Suppressor macrophage treated with lipopolysaccharide for 4 hours (primary cell): ENCODE measurements at regions not wholly inside any gene's neighbourhood (a gene's known extent, or its start where the extent isn't known, plus 50 kb on each side); places are given as distances from the start of the nearest gene placed in this dataset.
"Not testable (repeated sequence)": the region's sequence is repeated elsewhere in the genome, so short reads cannot be mapped to it uniquely, and the experiment has no call there.

Source experiments
- DNase-seq: peaks from one replicate; pipeline ENCODE4 v3.0.0-alpha.2; 2020

- DNase-seq: not testable (repeated sequence)
Measured at GRCh38 chr1:120941066-120941465, 51.5 kb downstream of the PPIAL4A start.

DNA sequence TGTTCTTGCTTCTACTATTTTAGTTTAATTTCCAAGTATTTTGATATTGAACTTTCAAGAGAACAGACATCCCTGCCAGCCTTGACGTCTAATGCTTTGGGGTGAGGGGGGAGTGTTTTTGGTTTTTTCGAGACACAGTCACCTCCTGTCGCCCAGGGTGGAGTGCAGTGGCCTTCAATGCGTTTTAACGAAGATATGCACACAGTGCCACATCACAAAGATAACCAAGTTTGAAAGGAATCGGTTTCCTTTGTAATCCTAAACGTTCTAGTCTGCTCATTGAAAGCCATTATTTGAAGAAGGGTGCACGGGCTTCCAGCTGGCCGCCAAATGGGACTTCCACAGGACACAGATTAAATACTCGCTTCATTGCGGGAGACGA, 52.3 kb downstream of the PPIAL4A start:
- not testable (repeated sequence) for DNase-seq

DNA sequence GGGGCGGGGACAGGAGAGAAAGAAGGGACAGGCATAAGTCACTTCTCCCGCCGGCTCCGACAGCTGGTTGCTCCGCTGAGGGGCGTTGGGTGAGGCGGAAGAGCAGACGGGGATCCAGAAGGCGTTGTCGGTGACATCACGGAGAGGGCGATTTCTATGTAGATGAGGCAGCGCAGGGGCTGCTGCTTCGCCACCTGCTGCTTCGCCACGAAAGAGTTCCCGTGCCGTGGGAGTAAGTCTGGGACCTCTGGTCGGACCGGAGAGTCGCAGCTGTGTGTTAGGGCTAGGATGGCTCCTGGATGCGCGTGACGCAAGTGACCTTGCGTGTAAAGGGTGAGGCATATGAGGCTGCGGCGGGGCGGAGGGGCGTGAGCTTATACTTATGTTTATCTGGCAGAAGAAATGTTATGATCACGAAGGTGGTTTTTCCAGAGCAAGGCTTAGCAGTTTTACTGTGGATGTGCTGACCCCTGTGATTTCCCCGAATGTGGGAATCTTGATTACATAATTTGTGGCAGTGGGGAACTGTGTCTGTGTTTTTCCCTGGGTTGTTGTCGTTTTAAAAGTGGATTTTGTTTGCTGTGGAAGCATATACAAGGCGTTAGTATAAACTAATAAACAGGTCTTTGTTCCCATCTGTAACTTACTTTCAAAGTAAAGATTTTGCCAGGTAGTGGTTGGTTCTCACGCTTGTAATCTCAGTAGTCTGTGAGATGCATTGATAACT, 52.8 kb downstream of the PPIAL4A start:
- peak; percentile 82 for DNase-seq

DNA sequence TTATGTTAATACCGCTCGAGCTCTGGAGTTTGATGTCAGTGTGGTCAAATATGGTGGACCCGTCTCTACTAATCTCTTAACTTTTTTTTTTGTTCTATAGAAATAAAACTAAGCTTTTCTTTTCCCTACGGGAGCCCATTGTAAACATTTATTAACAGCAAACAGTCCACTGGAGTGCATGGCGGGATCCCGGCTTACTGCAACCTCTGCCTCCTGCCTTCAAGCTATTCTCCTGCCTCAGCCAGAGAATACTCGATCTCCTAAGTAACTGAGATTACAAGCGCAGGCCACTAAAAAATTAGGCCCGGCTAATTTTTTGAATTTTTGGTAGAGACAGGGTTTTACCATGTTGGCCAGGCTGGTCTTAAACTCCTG, 53.4 kb downstream of the PPIAL4A start:
- not testable (repeated sequence) for DNase-seq

DNA sequence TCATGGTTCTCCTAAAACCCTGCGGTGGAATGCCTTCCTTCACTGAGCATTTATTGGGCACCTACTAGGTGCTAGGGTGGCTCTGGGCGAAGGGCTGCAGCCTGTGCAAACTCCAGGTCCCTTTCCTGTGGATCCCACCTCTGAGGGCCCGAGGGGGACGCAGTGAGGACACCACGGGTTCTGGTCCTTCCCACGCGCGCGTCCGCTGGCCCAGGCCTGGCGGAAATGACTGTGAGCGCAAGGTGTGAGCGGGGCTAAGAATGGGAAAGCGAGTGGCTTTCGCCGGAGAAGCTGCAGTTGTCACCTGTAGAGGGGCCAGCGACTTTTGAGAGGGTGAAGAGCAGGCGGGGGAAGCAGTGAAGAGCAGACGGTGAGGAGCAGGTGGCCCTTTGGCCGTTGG, 55.1 kb downstream of the PPIAL4A start:
- DNase-seq: not testable (repeated sequence)

- not testable (repeated sequence) for DNase-seq
Measured at GRCh38 chr1:120945122-120945521, 55.6 kb downstream of the PPIAL4A start.

DNA sequence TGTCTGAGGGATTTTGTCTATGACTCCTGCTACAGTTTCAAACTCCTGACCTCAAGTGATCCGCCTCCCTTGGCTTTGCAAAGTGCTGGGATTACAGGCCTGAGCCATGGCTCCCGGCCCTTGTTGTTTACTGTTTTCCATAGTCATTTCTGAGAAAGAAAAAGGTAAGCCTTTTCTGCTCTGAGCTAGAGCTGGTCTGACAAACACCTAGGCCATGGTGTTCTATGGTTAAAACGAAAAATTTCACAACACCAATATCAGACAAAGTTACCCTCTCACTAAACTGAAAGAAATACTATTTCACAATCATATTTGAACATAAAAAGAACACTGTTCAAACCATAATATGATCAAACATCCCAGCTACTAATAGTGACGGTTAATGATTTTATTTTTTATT, 57.5 kb downstream of the PPIAL4A start:
- not testable (repeated sequence) for DNase-seq

DNA sequence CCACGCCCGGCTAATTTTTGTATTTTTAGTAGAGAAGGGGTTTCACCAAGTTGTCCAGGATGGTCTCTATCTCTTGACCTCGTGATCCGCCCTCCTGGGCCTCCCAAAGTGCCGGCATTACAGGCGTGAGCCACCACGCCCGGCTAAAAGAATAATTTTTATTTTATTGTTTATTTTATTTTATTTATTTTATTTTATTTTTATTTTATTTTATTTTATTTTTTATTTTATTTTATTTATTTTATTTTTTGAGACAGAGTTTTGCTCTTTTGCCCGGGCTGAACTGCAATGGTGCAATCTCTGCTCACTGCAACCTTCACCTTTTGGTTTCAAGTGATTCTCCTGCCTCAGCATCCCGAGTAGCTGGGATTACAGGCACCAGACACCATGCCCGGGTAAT, 60.2 kb downstream of the PPIAL4A start:
- not testable (repeated sequence) for DNase-seq

- not testable (repeated sequence) for DNase-seq
Measured at GRCh38 chr1:120950633-120951032, 61.1 kb downstream of the PPIAL4A start.

- DNase-seq: not testable (repeated sequence)
Measured at GRCh38 chr1:120951100-120951499, 61.5 kb downstream of the PPIAL4A start.

DNA sequence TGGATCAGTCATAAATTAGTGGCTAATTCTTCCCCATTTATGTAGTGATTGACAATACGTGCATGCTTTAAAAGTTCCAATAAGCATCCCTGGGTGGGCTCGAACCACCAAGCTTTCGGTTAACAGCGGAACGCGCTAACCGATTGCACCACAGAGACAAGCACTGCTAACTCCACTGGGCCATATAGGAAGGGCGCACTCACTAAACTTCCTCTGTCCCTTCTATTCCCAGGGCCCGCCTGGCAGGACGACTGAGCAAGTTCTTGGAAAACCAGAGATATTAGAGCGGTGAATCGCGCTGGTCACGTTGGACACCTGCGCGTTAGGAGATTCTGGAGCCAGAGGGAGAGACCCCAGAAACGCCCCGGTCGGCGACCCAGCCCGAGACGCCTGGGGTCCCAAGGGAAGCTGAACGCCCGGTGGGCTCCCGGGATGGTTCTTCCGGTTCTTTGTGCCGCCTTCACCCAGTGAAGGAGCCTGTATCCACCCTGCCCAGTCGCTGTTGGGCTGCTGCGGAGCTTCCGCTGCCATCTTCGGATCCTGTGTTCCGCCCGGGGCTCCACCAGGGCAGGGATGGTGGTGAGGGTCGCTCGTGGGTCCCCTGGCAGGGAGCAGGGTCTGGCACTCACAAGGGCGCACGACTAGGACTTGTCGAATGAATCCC, 62.8 kb downstream of the PPIAL4A start:
- DNase-seq: not testable (repeated sequence)

DNA sequence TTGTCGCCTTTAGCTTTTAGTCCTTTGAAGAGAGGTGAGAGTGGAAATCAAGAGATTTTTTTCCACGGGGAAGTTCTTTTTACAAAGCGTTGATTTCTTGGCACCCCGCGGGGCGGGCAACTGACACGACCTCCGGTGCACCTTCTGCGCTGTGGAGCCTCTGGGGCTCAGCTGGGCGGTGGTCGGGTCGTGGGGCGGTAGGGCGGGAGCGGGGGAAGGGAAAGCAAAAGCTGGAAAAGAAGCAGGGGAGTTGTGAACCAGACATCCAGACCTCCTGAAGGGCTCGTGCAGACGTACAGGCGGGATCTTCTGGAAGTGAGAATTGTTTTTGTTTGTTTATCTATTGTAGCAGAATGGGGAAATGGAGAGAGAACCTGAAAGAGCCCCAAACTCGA, 63.3 kb downstream of the PPIAL4A start:
- not testable (repeated sequence) for DNase-seq

DNA sequence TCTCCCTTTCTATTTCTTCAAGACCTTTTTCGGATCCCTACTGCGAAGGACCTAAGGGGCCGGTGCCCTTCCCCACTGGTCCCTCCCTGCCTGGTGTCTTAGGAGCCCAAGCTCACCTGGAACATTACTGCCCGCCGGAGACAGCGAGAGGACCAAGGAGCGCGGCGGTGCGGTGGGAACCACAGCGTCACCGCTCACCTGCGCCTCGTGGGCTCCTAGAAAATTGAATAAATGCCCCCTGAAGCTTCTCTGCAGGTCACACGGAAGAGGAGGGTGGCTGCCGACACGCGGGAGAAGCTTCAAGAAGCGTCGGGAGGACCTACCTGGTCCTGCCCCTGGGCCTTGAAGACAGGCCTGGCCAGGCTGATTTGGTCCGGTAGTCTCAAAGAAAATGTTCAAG, 65.2 kb downstream of the PPIAL4A start:
- DNase-seq: no peak

- DNase-seq: not testable (repeated sequence)
Measured at GRCh38 chr1:120955961-120956360, 66.4 kb downstream of the PPIAL4A start.

- DNase-seq: not testable (repeated sequence)
Measured at GRCh38 chr1:120966018-120966417, 76.4 kb downstream of the PPIAL4A start.

GRCh38 chr1:120972863-120973262, 83.3 kb downstream of the PPIAL4A start:
- DNase-seq: peak; percentile 55

- not testable (repeated sequence) for DNase-seq
Measured at GRCh38 chr1:120973836-120974235, 84.3 kb downstream of the PPIAL4A start.

DNA sequence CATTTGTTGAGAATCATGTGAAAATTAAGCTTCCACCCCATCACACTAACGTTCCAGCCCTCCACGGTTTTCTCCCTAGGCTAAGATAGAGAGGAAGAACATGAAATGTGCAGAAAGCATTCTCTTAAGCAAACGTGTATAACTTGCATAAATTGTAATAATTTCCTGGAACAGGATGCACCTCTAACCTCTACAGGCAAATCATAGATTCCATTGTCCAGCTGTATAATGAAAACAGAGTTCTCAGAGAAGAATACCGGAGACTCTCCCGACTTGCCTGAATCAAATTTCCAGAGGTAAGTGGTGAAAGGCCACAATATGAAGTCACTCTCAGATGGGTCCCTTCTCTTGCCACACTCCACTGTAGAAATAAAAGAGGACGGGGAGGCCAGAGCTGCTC, 87.7 kb downstream of the PPIAL4A start:
- DNase-seq: not testable (repeated sequence)

DNA sequence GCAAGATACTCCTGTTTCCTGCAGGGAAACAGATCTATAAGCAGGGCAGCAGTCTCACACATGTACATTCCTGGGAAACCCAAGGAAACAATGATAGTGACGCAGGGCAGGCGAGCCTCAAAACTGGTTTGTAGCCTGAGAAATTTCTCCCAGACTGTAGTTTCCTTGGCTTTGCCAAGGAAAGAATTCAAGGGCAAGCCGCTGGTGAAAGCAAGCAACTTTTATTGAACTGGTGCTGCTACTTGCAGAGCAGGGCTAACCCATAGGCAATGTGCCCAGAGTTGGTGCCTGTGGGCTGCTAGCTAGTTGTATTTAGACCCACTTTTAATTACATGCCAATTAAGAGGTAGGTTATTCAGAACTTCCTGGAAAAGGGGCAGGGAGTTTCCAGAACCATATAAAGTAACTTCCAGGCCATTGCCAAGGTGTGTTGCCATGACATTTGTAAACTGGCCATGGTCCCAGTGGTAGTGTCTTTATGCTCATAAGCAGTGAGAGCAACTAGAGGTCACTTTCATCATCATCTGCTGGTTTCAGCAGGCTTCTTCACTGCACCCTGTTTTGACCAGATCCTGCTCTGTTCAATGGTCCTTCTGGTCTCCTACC, 92.0 kb downstream of the PPIAL4A start:
- DNase-seq: not testable (repeated sequence)

DNA sequence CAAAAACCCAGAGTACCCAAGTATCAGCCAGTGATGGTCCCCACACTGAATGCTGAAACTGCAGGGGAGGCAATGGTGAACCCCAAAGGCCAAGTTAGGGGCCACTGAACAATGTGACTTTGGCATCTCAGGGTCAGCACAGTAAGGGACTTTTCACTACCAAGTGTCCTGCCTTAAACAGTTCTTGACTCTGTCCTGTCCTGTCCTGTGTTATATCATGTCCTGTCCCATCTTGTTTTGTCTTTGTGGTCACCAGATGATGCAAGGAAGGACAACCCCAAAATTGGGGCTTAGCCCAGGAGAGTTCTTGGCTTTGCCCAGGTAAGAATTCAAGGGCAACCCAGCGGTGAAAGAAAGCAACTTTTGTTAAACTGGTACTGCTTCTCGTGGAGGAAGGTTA, 105.0 kb downstream of the PPIAL4A start:
- not testable (repeated sequence) for DNase-seq

DNA sequence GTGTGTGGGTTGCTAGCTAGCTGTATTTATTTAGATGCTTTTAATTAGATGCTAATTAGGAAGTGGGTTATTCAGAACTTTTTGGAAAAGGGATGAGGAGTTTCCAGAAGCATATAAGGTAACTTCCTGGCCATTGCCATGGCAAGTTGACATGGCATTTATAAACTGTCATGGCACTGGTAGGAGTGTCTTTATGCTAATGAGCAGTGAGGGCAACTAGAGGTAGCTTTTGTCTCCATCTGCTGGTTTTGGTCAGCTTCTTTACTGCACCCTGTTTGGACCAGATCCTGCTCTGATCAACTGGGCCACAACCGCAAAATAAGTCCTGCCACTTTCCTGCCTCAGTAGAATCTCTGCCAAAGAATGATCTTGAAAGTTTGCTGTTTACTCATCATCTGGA, 105.5 kb downstream of the PPIAL4A start:
- DNase-seq: not testable (repeated sequence)

- DNase-seq: not testable (repeated sequence)
Measured at GRCh38 chr1:121001090-121001726, 111.6 kb downstream of the PPIAL4A start.

GRCh38 chr1:121003230-121003629, 113.7 kb downstream of the PPIAL4A start:
- not testable (repeated sequence) for DNase-seq
